Natural killer cell (primary cell): ENCODE measurements at regions not wholly inside any gene's neighbourhood (a gene's known extent, or its start where the extent isn't known, plus 50 kb on each side); places are given as distances from the start of the nearest gene placed in this dataset.

ENCODE experiments used
- ATAC-seq, 3 donors: fragments of 150-1000 bp in 2 of 3; fragments of 200-7000 bp in 1 of 3; cut with Tn5 transposase; 1 replicate in 1 of 3; 2 replicates in 2 of 3; pipeline ENCODE4 v1.10.0; 2021; ENCODE audit warnings: mild to moderate bottlenecking in 2 of 3, moderate library complexity in 2 of 3
- DNase-seq, 2 donors: peaks; one replicate each; pipeline versions ENCODE4 v3.0.0 to v3.0.0-alpha.2; 2013 to 2021; ENCODE audit warnings: mixed read lengths in 1 of 2
- H3K27ac ChIP-seq: one replicate; pipeline ENCODE4 v1.5.1; 2013; ENCODE audit warnings: mild to moderate bottlenecking, low read length
- H3K27me3 ChIP-seq: one replicate; pipeline ENCODE4 v1.6.1; 2013; ENCODE audit warnings: low read length; ENCODE audit not compliant: control insufficient read depth, insufficient read depth
- H3K36me3 ChIP-seq: one replicate; pipeline ENCODE4 v1.6.1; 2013; ENCODE audit warnings: low read length; ENCODE audit not compliant: control insufficient read depth, insufficient read depth
- H3K4me1 ChIP-seq: one replicate; pipeline ENCODE4 v1.6.1; 2013; ENCODE audit warnings: low read length; ENCODE audit not compliant: control insufficient read depth, insufficient read depth
- H3K4me3 ChIP-seq: one replicate; pipeline ENCODE4 v1.5.1; 2013; ENCODE audit warnings: low read length
- H3K9me3 ChIP-seq: one replicate; pipeline ENCODE4 v1.6.1; 2013; ENCODE audit warnings: low read length; ENCODE audit not compliant: control insufficient read depth, insufficient read depth
- H3K27ac Mint-ChIP-seq, 2 donors: one replicate each; pipeline ENCODE4 v1.8.0; 2022; ENCODE audit warnings: mild to moderate bottlenecking in 2 of 2, mixed read lengths in 2 of 2, moderate library complexity in 1 of 2
- H3K27me3 Mint-ChIP-seq, 2 donors: one replicate each; pipeline ENCODE4 v1.8.0; 2022; ENCODE audit warnings: low read depth in 2 of 2, mixed read lengths in 2 of 2
- H3K36me3 Mint-ChIP-seq: one replicate; pipeline ENCODE4 v1.8.0; 2022; ENCODE audit warnings: mixed read lengths
- H3K4me1 Mint-ChIP-seq, 2 donors: one replicate each; pipeline ENCODE4 v1.8.0; 2022; ENCODE audit warnings: mixed read lengths in 2 of 2
- H3K4me3 Mint-ChIP-seq: one replicate; pipeline ENCODE4 v1.8.0; 2022; ENCODE audit warnings: mild to moderate bottlenecking, moderate library complexity, mixed read lengths
- H3K9me3 Mint-ChIP-seq, 2 donors: one replicate each; pipeline ENCODE4 v1.8.0; 2022; ENCODE audit warnings: mixed read lengths in 2 of 2
- CTCF ChIP-seq: fragments of 200-600 bp; IDR thresholded peaks from one replicate; pipeline ENCODE4 v1.8.0; 2022; ENCODE audit warnings: antibody characterized with exemption
- WGBS: methylation state at CpG from one replicate; pipeline ENCODE4 v1.1.7; 2013; ENCODE audit warnings: missing lambda C conversion rate; ENCODE audit not compliant: insufficient coverage; 5-methylcytosine and 5-hydroxymethylcytosine counted together
- intact Hi-C: fragments of 100-400 bp; cut with micrococcal nuclease; formaldehyde crosslinking; loops from one replicate; pipeline ENCODE4 v1.14.2; 2022

- H3K4me1 ChIP-seq = peaks cover 16% of the 10 kb centered on the region
- TF ChIP-seq CTCF = no peak
- intact Hi-C loops = no loop called here
- H3K27ac Mint-ChIP-seq = no peak overlapping the region
- no peaks in the 10 kb centered on the region for H3K9me3 ChIP-seq
- no peaks in the 10 kb centered on the region for H3K27me3 ChIP-seq
- H3K4me3 Mint-ChIP-seq = no peak overlapping the region
- H3K9me3 Mint-ChIP-seq = peaks cover 0 to 2% of the 10 kb centered on the region in 2 donors
- no peaks in the 10 kb centered on the region for H3K36me3 ChIP-seq
- peaks cover 19 to 20% of the 10 kb centered on the region in 2 donors for H3K27me3 Mint-ChIP-seq
- H3K27ac ChIP-seq = no peak overlapping the region
- no peaks in the 10 kb centered on the region for H3K36me3 Mint-ChIP-seq
- ATAC-seq (no peak), DNase-seq (no peak)
- peaks cover 5 to 7% of the 10 kb centered on the region in 2 donors for H3K4me1 Mint-ChIP-seq
- WGBS = 95% methylated on average over 14 of the region's 14 CpGs
- H3K4me3 ChIP-seq = no peak overlapping the region
Measured at GRCh38 chr9:36764364-36765076, 191.8 kb downstream of the MELK start.

DNA sequence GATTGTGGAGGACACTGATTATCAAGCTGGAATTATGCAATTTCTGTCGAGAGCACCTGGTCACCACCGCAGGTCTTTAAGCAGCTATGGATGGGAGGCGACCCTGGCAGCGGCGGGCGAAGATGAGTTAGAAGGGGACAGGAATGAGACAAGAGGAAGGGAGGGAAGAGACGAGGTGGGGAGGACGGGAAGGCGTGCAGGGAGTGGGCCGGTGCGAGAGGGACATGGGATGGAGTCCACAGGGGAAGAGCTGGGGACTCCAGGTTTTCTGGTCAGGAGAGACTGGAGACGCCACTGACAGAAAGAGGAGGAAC lies 192.3 kb downstream of the MELK start:
- Histone ChIP-seq H3K36me3 (no peaks in the 10 kb centered on the region), H3K4me1 (peaks cover 16% of the 10 kb centered on the region), H3K27me3 (no peaks in the 10 kb centered on the region), H3K27ac (no peak overlapping the region), H3K4me3 (no peak overlapping the region), H3K9me3 (no peaks in the 10 kb centered on the region)
- no peak overlapping the region for H3K4me3 Mint-ChIP-seq
- H3K27me3 Mint-ChIP-seq = peaks cover 19 to 21% of the 10 kb centered on the region in 2 donors
- no peak for DNase-seq
- ATAC-seq = no peak
- H3K9me3 Mint-ChIP-seq = peaks cover 0 to 2% of the 10 kb centered on the region in 2 donors
- H3K27ac Mint-ChIP-seq = no peak overlapping the region
- peaks cover 5 to 7% of the 10 kb centered on the region in 2 donors for H3K4me1 Mint-ChIP-seq
- no peak for TF ChIP-seq CTCF
- intact Hi-C loops = no loop called here
- no peaks in the 10 kb centered on the region for H3K36me3 Mint-ChIP-seq
- WGBS = 95% methylated on average over 11 of the region's 12 CpGs

GRCh38 chr9:36765468-36766341 lies 193.0 kb downstream of the MELK start:
- DNase-seq (peak; percentile 83 to 94), ATAC-seq (peak; percentile 99)
- peaks cover 0 to 2% of the 10 kb centered on the region in 2 donors for H3K9me3 Mint-ChIP-seq
- TF ChIP-seq CTCF = no peak
- Histone ChIP-seq H3K4me3 (peak overlapping the region; percentile 48), H3K9me3 (no peaks in the 10 kb centered on the region), H3K4me1 (peaks cover 16% of the 10 kb centered on the region), H3K27me3 (no peaks in the 10 kb centered on the region), H3K36me3 (no peaks in the 10 kb centered on the region), H3K27ac (peak overlapping the region; percentile 57)
- intact Hi-C loops = no loop called here
- no peak overlapping the region for H3K27ac Mint-ChIP-seq
- WGBS = 17% methylated on average over 37 of the region's 37 CpGs
- no peak overlapping the region for H3K4me3 Mint-ChIP-seq
- H3K4me1 Mint-ChIP-seq = peaks cover 5 to 7% of the 10 kb centered on the region in 2 donors
- H3K27me3 Mint-ChIP-seq = peaks cover 16 to 18% of the 10 kb centered on the region in 2 donors
- H3K36me3 Mint-ChIP-seq = no peaks in the 10 kb centered on the region
